ENCODE measurements at regions not wholly inside any gene's neighbourhood (a gene's known extent, or its start where the extent isn't known, plus 50 kb on each side); places are given as distances from the start of the nearest gene placed in this dataset.

DNA sequence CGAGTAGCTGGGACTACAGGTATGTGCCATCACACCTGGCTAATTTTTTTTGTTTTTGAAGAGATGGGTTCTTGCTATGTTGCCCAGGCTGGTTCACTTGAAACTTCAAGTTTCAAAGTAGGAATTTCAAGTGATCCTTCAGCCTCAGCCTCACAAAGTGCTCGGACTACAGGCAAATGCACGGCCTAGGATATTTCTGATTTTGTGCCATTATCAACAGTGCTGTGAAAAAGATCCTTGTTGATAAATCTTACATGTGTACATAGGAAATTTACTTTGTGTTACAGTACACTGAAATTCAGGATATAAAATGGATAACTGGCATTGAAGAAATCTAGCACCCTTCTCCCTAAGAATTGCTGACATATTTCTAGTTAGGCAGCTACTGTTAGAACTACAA lies 184.6 kb upstream of the PRDM1 start:
- no peak for DNase-seq

DNA sequence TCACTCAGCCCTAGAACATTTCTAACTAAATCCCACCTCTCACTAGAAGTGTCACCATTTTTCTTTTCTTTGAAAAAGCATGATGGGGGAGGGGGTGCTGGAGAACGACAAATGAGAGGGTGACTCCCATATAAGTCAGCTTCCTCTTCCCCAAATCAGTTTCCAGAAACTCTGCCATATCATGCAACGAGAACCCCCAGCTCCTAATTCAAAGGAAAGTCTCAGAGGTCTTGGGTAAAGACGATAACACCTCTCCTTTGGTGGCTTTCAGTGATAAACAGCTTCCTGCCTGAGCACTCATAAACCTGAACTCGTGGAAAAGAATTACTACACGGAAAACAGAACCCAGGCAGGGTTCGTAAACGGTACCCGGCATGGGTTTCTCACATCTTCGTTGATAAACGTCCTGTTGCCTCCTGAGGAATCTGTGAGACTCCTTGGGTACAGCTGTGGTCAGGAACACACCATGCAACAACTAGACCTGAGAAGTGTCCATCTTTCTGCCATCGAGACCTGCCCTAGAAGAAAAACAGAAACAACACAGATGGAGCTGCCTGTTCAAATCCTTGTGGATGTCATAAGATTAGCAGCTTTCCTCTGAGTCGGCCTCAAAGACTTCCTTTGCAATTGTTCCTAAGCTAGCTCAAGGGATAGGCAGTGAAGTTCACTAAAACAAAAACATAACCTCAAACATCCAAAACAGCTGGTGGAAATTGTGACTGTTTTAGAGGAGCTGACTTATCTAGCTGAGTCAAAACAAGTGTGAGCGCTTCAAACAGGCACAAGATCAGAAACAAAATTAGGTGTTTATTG lies 185.8 kb upstream of the PRDM1 start:
- peak in 1 of 2 donors; percentile 26 for DNase-seq

DNA sequence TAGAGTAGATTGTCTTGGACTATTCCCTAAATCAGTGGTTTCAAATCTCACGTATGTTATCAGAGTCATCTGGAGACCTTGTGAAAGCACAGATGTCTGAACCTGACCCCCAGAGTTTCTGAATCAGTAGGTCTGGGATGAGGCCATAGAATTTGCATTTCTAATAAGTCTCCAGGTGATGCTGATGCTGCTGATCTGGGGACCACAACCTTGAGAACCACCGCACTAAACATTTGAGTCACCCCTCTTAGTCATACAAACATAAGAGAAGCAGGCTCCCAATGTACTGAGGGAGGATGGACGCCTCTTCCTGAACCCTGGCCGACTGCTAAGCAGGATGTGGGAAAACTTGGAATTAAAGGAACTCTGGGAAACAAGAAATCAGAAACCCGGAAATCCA lies 187.8 kb upstream of the PRDM1 start:
- no peak for DNase-seq

DNA sequence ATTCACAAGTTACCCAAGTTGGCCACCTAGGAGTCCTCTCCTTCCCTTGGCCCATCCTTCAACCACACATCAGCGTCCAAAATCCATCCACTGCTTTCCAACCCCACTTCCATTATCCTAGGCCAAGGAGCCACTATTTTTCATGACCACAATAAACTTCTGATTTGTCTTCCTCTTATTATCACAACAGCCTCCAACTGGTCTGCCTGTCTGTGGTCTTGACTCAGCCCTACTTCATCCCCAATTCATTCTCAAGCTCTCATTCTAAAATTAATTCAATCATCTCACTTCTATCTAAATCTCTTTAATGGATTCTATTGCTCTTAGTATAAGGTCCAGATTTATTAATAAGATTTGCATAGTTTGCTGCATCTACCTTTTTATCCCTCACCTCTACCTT lies 189.0 kb upstream of the PRDM1 start:
- no peak for DNase-seq

DNA sequence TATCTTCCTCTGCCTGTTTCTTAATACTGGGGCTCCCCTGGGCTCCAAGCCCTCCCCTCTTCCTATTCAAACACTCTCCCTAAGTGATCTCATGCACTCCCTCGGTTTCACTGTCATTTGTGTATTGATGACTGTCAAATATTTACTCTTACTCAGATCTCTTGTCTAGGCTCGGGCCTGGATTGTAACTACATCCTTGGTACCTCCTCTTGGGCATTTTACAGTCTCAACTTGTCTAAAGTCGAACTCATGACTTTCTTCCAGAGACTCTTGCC lies 189.4 kb upstream of the PRDM1 start:
- no peak for DNase-seq

DNA sequence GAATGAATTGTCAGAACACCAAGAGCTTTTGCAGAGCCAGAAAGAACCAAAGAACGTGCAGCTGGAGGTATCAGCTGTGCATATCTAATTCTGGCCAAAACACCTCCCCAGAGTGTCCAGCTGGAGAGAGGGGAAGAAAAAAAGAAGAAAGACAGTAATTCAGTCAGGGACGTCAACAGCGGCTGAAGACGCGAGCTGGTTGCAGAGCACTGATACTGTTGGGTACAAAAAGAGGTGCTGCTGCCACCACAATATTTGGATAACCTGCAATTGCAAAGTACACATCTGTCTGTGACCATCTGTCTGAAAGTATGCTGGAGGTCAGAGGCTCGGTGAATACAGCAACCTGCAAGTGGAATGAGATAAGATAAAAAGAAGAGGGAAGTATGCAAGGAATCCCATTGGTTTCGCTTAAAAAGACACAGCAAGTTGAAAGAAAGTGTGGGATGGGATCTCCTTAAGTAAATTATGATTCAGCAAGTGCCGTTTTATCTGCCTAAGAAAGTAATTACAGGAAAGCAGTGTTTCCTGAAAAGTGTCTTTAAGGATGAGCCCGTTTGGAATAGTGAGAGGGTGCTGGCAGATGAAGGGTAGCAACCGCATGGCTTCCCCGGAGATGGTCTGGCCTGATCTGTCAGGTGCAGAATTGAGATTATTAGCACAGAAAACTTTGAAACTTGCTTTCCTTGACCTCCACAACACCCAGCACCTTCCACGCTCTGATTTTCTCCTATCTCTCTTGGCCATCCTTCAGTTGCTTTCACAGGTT lies 189.9 kb upstream of the PRDM1 start:
- no peak for DNase-seq

DNA sequence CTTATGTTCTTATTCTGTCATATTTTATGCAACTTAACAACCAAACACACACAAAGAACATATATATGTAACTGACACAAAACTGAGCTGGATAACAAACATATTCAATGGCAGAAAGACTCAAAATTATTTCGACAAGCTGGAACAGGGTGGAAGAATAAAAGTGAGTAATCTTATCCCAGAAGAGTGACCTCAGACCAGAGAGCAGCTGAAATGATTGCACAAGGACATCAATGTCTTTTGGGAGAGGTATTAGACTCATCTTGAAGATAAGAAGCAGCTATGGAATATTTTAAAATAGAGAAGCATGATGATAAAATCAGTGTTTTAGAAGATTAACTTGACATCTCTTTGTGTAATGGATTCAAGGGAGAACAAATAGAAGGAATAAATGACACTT lies 191.6 kb upstream of the PRDM1 start:
- no peak for DNase-seq

DNA sequence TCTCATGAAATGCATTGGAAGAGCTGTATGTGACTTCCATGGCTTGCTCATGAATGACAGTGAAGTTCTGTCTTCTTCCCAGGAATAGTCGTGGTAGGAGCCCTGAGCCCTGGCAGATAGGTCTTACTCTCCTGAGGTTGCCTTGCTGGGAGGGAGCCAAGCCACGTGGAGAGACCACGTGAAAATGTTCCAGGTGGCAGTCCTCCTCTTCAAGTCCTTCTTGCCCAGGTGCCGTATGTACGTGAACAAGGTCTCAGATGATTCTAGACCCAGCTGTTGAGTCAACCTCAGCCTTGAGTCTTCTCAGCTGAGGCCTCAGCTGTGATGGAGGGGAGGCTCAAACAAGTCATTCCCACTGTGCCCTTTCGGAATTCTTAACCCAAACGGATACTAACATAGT lies 192.4 kb upstream of the PRDM1 start:
- no peak for DNase-seq

DNA sequence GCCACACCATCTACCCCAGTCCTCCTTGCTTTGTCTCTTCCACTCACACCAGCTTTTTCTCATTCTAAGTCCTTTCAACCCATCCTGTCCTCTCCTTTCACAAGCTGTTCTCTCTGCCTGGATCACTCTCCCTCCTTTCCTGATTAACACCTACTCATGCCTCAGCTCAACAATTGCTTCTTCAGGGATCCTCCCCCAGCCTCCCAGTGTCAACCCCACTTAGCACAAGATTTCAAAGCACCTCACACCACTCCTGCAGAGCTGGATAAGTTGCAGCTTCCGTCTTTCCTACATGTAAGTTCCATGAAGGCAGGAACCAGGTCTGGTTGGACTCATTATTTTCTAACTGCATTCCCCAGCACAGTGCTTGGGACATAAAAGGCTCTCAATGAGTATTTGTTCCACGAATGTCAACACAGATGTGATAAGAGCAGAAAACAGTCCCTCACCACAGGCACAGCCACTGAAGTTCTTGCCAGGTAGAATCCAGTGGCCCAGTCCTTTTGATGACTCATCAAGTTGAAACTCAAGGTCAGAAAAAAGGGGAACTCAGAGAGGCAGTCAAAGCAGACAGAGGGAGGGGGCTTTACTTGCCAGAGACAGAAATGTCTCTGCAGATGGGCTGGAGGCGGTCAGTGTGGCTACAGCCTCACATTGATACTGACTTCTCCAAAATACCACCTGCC lies 193.4 kb upstream of the PRDM1 start:
- DNase-seq, result no peak

DNA sequence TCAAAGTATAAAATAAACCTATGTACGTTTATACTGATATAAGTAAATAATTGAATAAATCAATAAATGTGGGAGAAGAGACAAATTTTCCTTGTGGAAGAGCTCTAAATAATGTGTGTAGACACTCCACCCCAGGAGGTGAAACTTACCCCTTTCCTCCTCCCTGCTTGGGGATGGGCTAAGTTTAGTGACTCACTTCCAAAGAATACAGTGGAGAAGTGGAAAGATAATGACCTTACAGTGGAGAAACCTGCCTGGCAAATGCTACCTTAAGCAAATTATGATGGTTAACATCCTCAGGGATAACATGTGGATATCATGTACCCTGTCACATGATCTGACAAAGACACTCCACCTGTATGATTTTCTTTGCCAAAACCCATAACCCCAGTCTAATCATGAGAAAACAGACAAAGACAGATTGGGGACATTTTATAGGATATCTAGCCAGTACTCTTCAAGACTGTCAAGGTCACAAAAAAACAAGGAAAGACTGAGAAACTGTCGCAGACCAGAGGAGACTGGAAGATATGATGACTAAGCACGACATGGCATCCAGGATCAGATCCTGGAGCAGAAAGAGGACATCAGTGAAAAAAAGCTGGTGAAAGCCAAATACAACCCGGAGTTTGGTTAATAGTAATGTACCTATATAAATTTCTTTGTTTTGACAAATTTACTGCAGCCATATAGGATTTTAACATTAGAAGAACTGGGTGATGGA lies 195.5 kb upstream of the PRDM1 start:
- DNase-seq, result no peak

DNA sequence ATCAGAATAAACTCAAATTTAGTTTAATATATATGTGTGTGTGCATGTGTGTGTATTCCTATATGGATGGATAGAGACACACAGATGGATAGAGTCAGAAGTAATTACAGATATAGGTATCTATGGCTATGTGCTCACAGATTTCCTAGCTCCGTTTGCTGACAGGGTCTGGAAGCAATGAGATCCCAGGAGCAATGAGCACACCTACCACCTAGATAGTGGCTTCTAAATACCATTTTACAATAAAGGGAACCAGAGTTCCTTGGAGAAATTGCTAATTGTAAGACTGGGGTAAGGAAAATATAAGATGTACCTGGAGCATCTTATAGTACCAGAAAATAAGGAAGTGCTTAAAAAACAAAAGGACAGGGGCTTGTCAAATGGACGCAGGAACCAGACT lies 196.2 kb upstream of the PRDM1 start:
- DNase-seq, result no peak

DNA sequence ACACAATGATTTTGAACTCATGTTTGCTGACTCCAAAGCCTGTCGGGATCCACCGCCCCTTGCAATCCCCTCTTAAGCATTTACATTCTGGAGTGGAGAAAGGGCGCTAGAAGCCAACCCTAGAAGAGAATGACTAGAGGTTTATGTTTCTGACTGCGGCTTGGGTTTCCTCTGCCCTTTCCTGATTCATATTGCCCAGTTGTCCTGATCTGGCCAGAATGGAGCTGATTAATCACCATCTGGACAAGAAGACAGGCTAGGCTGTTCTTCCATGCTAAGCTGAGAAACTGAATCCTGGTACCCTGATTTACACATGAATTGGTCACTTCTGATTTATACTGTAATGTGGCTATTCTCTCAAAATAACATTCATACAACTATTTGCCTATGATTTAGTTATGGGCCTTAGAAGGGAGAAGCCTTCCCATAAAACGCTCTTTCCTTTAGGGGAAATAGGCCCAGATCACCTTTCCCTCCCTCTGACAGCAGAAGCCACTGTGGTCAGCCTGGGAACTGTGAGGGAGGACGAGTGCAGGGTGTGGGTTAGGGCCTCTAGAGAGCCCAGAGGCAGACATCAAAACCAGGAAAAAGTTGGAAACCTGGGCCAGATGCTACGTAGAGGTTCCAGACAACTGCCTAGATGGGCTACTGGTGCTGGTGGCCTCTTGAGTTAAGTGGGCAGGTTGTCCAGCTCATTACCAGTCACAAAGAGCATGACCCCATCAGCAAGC lies 199.2 kb upstream of the PRDM1 start:
- DNase-seq, result no peak

DNA sequence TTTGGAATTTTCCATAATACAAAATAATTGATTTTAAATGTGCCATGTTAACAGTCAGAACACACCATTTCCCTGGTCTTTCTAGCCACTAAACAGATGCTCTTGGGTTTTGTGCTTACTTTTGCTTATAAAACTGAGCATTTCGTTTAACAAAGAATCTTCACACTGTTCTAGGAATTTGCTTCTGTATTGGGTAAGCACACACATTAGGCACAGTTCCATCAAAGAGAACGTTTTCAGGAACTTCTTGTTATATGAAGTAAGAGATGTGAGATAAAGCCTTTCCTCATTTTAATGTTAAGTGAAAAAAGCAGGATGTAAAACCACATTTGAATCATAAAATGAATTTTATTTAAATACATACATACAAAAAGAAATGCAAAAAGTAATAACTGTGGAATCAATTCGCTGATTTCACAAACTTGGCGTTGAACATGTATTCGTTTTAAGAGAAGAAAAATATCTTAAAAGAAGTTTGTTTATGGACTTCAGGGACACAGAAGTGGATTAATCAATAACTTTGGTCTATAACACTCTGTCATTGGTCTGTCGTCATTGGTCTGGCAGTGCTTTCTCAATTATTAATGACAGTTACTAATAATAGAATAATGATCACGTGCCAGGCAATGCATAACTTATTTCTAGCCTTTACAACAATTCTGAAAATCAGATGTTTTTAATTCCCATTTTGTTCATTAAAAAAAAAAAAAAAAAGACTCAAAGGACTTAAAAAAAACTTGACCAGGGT lies 199.9 kb upstream of the PRDM1 start:
- DNase-seq, result no peak

DNA sequence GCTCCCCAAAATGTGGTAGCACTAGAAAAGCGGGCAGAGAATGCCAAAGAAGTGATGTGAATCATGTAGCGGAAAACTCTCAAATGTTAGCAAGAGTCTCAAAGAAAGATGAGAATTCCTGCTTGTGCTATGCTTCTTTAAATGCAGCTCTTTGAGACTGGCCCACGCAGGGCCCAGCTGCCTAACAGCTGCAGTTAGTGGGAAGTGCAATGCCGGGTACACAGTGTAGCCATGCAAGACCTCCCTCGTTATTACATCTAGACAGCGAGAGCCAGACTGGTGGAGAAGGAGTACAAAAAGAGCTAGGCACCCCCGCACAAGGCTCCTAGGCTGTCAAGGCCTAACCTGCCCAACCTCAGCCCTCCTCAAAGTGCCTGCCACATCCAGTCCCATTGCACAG lies 201.7 kb upstream of the PRDM1 start:
- no peak for DNase-seq

DNA sequence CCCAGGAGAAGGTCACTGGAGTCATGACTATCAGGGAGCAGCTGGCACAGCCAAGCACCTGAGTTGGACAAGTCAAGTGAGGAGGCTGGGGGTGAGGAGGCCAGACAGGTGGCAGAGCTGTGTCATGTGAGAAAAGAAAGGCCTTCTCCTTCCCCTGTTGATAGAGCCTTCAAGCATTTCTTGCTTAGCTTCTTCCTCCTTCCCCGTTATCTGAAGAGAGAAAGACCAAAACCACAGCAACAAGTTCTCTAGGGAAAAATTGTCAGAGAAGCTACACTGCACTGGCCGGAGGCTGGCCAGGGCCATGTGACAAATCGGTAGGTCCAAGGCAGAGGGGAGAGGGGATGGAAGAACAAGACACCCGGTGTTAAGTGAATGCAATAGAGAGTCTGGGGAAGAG lies 202.1 kb upstream of the PRDM1 start:
- DNase-seq, result no peak

DNA sequence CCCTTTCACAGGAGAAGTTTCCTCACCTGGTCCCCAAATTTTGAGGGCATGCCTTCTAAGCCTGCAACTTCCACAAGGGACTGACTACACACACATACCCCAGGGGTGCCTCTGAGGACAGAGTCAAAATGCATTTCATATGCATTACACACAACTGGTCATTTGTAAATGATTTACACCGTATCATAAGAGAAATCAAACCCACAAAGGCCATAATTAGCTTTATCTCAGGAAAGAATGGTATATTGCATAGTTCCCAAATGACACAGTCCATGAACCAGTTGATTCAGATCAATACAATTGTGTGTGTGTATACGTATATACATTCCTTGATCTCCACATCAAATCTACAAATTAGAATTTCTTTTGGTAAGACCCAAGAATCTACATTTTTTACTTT lies 203.3 kb upstream of the PRDM1 start:
- no peak for DNase-seq

DNA sequence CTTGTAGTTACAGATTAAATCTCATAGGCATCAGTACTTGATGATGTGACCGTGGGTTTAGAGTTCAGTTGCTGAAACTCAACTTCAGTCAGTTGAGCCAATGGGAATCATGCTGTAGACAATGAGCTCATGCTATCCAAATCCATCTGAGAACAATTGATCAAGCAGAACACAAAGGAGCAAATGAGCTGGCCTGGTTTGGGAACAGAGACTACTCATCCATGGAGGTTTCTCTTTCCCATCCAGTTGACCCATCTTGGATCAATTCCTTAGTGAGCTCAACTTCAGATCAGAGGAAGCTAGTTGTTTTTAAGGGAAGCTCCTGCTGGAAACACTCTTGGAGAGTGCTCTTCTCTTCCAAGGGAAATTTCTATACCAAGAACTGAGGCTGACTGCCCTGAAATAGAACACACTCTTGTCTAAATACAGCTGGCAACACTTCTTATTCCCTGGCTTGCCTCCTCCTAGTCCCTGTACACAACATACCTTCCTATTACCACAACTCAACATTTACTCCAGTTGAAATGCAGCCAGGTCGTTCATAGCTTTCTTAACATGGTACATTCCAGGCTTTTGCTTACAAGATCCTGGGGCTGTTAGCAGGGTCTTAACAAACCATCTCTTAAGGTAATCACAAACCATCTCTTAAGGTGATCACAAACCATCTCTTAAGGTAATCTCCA lies 203.9 kb upstream of the PRDM1 start:
- DNase-seq, result no peak

DNA sequence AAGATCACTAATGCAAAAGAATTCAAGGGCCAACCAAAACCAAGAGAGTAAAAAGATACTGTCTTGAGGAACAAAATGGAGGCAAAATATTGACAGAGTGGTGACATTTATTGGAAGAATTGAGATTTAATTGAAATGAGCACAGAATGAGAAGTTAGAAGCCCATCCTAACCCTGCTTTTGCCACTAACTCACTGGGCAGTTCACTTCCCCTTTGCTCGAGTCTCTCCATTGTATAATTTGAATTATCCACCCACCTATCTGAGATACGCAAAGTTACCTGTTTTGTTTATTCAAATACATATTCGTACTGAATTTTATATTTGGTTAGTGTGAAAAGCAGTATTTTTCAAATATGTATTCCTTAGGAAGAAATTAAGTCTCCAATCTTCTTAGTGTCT lies 204.5 kb upstream of the PRDM1 start:
- DNase-seq, result no peak

DNA sequence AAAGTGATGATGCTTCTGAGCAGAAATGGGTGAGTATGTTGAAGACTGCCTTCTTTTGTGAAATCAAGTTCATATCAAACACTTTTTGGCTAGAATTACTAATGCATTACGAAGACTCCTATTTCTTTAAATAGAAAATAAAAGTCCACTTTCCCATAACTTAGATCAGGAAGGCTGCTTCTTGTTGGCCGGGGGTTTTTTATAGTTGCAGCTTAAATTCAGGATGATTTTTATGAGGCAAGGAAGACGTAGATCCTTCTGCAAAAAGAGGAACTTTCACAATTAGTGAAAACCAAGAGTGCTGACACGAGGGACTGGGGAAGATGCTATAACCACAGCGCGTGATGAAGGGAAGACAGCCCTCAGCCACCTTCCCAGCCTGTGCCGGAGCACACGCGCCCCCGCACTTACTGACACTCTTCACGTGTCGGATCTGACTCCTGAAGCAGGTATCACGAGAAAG lies 206.1 kb upstream of the PRDM1 start:
- DNase-seq, result peak; percentile 32 to 38

DNA sequence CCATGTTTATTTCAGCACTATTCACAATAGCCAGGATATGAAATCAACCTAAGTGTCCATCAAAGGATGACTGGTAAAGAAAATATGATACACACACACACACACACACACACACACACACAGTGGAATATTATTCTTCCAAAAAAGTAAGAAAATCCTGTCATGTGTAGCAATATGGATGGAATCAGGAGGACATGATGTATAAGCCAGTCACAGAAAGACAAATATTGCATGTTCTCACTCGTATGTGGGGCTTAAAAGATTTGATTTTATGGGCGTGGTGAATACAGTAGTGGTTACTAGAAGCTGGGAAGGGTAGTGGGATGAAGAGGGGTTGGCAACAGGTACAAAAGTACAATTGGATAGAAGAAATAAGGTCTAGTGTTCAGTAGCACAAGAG lies 207.0 kb upstream of the PRDM1 start:
- DNase-seq, result no peak

DNA sequence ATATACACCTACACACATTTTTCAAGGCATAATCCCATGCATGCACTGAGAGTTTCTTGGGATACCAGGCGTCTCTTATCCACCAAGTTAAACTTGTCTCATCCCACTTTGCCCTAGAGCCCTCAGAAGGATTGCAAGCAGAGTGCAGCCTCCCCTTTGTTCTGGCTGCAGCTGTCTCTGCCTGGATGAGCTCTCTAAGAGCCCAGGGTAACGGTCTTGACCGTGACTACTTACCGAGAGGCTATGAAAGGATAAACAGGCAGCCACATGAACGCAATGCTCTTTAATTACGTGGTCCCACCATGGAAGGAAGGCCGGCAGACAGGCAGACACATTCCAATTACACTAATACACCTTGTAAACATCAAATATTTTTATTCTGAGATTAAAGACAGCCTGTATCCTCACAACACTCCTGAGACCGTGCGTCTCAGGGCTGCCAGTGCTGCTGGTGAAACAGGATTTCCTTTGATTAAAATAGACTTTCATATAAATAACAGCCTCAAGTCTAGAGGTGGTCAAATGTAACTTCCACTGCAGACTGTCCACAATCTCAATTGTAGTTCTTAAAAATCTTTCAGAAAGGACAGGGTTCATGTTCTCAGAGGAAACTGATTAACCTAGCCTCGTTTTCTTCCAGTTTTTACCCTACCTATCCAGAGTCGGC lies 210.0 kb upstream of the PRDM1 start:
- DNase-seq, result no peak
